DMS153 treated with DMSO at 0.1 percent for 48 hours (cell line): ENCODE measurements at regions not wholly inside any gene's neighbourhood (a gene's known extent, or its start where the extent isn't known, plus 50 kb on each side); places are given as distances from the start of the nearest gene placed in this dataset.

ENCODE experiments used
- DNase-seq: peaks from one replicate; lab custom pipeline; 2025; ENCODE audit not compliant: unreplicated experiment; lab: John Stamatoyannopoulos, UW

- no peak for DNase-seq
Measured at GRCh38 chr3:188057124-188057523, 96.8 kb upstream of the LPP start.

DNA sequence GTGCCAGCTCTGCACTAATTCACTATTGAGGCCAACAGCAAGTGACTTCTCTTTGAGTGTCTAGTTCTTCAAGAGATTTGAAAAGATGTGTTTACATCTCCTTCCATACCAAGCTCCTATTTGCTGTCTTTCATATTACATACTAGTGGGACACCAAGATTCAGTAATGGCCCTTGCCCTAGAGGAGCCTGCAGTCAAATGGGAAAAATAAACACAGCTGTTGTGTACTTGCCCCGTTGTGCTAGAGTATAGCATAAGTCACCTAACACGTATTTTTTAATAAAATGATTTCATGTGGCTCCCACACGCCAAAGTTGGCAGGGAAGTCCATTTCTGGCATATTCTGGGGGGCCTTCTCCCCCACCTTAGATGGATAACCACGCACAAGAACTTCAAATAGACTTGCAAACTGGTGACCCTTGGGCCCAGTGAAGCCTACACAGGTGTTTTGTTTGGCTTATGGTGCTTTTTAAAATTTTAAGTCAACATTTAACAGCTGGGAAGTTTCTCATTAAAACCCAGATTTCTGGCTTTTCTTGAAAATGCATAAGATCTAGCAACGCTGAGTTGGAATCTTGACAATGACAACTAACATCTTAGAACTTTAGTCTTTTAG, 95.3 kb upstream of the LPP start:
- DNase-seq = no peak

- no peak for DNase-seq
Measured at GRCh38 chr3:188059351-188059750, 94.6 kb upstream of the LPP start.

DNA sequence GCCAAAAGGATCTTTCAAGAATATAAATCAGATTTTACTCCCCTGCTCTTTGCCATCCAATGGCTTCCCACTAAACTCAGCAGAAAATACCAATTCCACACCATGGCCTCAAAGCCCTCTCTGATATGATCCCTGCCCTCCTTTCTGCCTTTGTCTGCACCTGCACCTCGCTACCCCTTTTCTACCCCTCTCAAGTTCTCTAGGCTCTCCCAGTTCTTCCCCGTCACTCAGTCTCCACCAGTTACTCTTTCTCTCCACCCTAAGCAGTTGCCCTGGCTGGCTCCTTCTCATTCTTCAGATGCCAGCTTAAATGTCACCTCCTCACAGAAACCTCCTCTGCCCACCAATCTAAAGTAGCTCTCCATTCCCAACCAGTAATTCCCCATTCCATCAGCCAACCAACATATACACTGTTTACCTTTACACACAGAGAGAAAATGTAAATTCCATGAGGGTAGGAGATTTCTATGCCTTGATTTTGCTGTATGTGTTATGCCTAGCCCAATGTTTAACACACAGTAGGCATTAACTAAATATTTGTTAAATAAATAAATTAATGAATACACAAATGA, 93.6 kb upstream of the LPP start:
- no peak for DNase-seq

DNA sequence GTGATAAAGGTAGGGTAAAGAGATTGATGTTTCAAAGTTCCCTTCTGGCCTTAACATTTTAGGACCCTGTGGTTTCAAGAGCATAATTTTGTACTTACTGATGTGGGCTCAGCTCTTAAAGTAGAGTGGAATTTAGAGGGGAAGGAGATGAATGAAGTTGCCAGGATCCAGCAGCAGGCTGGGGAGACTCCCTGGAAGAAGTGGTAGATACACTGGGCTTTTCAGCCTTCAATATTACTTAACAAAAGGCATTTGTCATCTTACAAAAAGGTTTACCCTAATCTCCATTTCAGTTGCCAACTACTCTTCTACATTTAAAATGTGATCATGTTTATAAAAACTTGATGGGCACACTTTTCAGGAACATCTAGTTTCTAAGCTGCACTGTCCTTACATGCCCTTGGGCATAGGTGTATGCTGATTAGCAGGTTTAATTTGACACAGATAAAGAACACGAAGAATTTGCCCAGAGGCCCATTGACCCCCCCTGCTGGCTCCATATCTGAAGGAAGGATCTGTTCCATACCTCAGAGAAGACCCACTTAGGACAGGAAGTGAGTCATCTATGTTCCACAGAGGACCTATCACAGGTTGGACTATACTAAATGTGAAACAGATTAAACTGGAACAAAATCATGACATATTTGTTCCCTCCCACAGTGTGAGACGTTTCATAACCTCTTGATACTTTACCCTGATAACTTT, 93.0 kb upstream of the LPP start:
- peak; percentile 13 for DNase-seq

GRCh38 chr3:188062216-188062615, 91.7 kb upstream of the LPP start:
- DNase-seq = no peak

DNA sequence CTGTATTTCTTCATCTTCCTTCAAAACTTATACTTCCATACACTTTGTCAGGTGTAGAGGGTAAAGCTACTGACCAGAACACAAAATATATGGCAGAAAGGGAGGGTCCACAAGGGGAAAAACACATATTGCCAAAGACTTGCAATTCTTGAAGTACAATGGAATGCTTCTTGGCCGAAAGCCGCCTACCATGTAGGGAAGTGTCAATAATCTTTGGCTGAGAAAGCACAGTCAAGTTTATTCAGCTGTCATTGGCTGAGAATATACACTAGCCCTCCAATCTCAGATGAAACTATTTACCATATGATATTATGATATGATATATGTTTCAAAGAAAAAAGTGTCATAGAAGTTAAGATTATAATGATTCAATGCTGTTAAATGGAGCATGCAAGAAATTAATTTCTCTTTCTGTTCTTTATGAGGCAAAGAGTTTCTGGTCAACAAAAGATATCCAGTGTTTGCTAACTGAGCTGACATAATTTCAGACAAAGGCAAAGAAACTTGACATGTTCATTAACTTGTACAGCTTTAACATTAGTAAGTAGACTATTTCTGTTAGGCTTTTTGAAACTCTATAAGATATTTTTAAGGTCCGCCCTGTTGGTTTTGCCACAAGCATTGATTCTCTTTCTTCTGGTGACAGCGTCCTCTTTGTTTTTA, 89.0 kb upstream of the LPP start:
- DNase-seq = no peak

DNA sequence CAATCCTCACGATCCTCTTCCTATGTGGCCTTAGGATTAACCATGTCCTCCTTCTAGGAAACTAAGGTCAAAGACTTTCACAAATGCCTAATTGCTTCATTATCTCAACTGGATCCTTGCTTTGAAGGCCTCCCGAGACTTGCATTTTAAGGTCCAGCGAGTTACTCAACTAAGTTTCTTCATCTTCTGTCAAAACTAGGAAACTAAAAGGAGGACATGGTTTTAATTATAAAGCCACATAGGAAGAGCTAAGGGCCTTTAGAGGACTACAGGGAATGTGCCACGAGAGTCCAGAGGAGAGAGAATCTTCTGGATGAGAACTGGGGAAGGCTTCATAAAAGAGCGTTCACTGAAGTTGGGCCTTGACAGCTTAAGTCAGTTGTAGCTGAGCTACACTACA, 87.8 kb upstream of the LPP start:
- DNase-seq = no peak

DNA sequence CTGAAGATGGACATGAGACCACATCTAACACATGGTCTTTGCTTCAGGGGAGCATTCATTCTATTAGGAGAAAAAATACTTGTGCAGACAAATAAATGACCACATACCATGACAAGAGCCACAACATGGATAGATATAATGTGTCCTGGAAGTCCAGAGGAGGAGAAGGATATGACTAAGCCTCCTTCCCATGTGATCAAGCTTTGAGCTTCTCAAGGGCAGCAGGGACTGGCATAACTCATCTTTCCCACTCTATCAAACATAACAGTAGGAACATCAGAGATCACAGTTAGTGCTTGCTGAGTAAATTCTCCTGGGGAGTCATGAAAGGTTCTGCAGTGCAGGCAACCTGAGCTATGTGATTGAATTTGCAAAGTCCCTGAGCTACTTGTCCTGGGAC, 86.0 kb upstream of the LPP start:
- DNase-seq = no peak

DNA sequence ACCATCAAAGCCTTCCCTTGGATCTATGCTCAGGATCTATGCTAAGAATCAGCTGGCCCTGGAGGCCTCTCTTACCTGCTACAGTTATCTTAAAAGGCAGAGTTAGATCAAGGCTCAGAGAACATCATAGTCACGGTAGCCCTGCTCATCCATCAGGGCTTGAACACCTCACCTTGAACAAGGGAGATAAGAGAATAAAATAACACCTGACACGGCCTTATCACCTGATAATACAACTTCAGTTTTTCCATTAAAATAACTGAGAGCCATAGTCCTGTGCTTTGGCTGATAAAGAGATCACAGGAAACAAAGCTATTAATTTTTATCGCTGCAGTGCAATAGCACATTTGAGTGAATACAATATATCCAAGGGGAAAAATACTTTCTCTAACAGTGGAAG, 85.6 kb upstream of the LPP start:
- no peak for DNase-seq

GRCh38 chr3:188071636-188072035, 82.3 kb upstream of the LPP start:
- DNase-seq = no peak

- no peak for DNase-seq
Measured at GRCh38 chr3:188076176-188076575, 77.8 kb upstream of the LPP start.

- DNase-seq = no peak
Measured at GRCh38 chr3:188077160-188077799, 76.7 kb upstream of the LPP start.

GRCh38 chr3:188080091-188080490, 73.9 kb upstream of the LPP start:
- no peak for DNase-seq

GRCh38 chr3:188082031-188082430, 71.9 kb upstream of the LPP start:
- no peak for DNase-seq

- no peak for DNase-seq
Measured at GRCh38 chr3:188082450-188082849, 71.5 kb upstream of the LPP start.

DNA sequence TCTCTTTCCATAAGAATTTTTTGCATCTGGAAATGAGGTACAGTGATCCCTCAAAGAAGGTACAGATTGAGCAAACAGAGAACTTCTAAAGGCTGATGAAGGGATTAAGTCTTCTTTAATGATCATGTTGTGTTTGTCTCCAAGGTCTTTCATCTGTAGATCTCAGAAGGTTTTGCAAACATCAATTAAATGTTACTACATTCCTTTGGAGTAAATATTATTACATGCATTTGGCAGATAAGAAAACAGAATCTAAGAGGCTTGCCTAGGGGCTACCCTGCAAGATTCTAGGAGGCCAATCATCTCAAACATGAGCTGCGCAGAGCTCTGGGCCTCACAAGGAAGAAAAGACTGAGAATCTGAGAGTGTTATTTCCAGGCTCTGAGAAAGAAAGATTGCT, 70.9 kb upstream of the LPP start:
- DNase-seq = no peak

GRCh38 chr3:188084752-188085583, 69.0 kb upstream of the LPP start:
- DNase-seq = no peak

- DNase-seq = no peak
Measured at GRCh38 chr3:188085584-188086560, 68.1 kb upstream of the LPP start.
